HG03457 (cell line): ENCODE measurements at regions not wholly inside any gene's neighbourhood (a gene's known extent, or its start where the extent isn't known, plus 50 kb on each side); places are given as distances from the start of the nearest gene placed in this dataset.

Source experiments
- ATAC-seq: cut with Tn5 transposase; IDR thresholded peaks from one replicate; pipeline ENCODE4 v1.9.1; 2021; ENCODE audit warnings: moderate number of reproducible peaks; ENCODE audit not compliant: unreplicated experiment

- ATAC-seq, result no peak
Measured at GRCh38 chr12:115243933-115244628, 560.1 kb upstream of the TBX3 start.

GRCh38 chr12:115240251-115240650 is 556.3 kb upstream of the TBX3 start:
- no peak for ATAC-seq

GRCh38 chr12:115235880-115236279 is 551.9 kb upstream of the TBX3 start:
- ATAC-seq, result no peak

- no peak for ATAC-seq
Measured at GRCh38 chr12:115233891-115234543, 550.0 kb upstream of the TBX3 start.

- no peak for ATAC-seq
Measured at GRCh38 chr12:115232455-115233156, 548.6 kb upstream of the TBX3 start.

- no peak for ATAC-seq
Measured at GRCh38 chr12:115230606-115231005, 546.6 kb upstream of the TBX3 start.

GRCh38 chr12:115229517-115229916 is 545.5 kb upstream of the TBX3 start:
- no peak for ATAC-seq

GRCh38 chr12:115228434-115228833 is 544.5 kb upstream of the TBX3 start:
- no peak for ATAC-seq

- no peak for ATAC-seq
Measured at GRCh38 chr12:115227137-115227615, 543.2 kb upstream of the TBX3 start.

- no peak for ATAC-seq
Measured at GRCh38 chr12:115225845-115226244, 541.9 kb upstream of the TBX3 start.

GRCh38 chr12:115223991-115224390 is 540.0 kb upstream of the TBX3 start:
- ATAC-seq, result no peak

- no peak for ATAC-seq
Measured at GRCh38 chr12:115223322-115223721, 539.3 kb upstream of the TBX3 start.

GRCh38 chr12:115222220-115222619 is 538.2 kb upstream of the TBX3 start:
- ATAC-seq, result no peak

- no peak for ATAC-seq
Measured at GRCh38 chr12:115216301-115216700, 532.3 kb upstream of the TBX3 start.

GRCh38 chr12:115215544-115215943 is 531.6 kb upstream of the TBX3 start:
- ATAC-seq, result no peak

- no peak for ATAC-seq
Measured at GRCh38 chr12:115213538-115214016, 529.6 kb upstream of the TBX3 start.

- no peak for ATAC-seq
Measured at GRCh38 chr12:115213118-115213517, 529.1 kb upstream of the TBX3 start.

GRCh38 chr12:115212356-115212755 is 528.4 kb upstream of the TBX3 start:
- ATAC-seq, result no peak

- no peak for ATAC-seq
Measured at GRCh38 chr12:115210533-115211252, 526.7 kb upstream of the TBX3 start.

- no peak for ATAC-seq
Measured at GRCh38 chr12:115209230-115209629, 525.3 kb upstream of the TBX3 start.

- ATAC-seq, result no peak
Measured at GRCh38 chr12:115208098-115208497, 524.1 kb upstream of the TBX3 start.
